OCI-LY3 (cell line): ENCODE measurements at regions not wholly inside any gene's neighbourhood (a gene's known extent, or its start where the extent isn't known, plus 50 kb on each side); places are given as distances from the start of the nearest gene placed in this dataset.
"Not testable (repeated sequence)": the region's sequence is repeated elsewhere in the genome, so short reads cannot be mapped to it uniquely, and the experiment has no call there.

Experiments
- H2AFZ ChIP-seq: fragments of 200-600, 300-600 bp; shearing (Covaris generic); 2 replicates; pipeline ENCODE4 v1.6.0; 2014; ENCODE audit warnings: antibody characterized with exemption, low read depth, low read length
- H3K27ac ChIP-seq: fragments of 200-600, 300-600 bp; sonication (generic); 2 replicates; pipeline ENCODE4 v1.5.1; 2014; ENCODE audit warnings: mild to moderate bottlenecking, low read length, moderate library complexity, mixed read lengths
- H3K27me3 ChIP-seq: fragments of 200-600, 300-600 bp; sonication (generic); 2 replicates; pipeline ENCODE4 v1.6.1; 2014; ENCODE audit warnings: low read depth, low read length, mixed read lengths
- H3K36me3 ChIP-seq: fragments of 200-600, 300-600 bp; sonication (generic); replicated peaks from 2 replicates; pipeline ENCODE3; 2014; ENCODE audit warnings: low read depth, low read length, mixed read lengths
- H3K4me1 ChIP-seq: fragments of 300-600, 200-600 bp; sonication (generic); 2 replicates; pipeline ENCODE4 v1.6.1; 2014; ENCODE audit warnings: low read length, mixed read lengths
- H3K4me2 ChIP-seq: fragments of 200-600, 300-600 bp; sonication (generic); 2 replicates; pipeline ENCODE4 v1.6.1; 2014; ENCODE audit warnings: low read length, mixed read lengths
- H3K4me3 ChIP-seq: fragments of 300-600, 200-600 bp; sonication (generic); 2 replicates; pipeline ENCODE4 v1.5.1; 2014; ENCODE audit warnings: antibody characterized with exemption, mild to moderate bottlenecking, low read length, moderate library complexity
- H3K79me2 ChIP-seq: fragments of 300-600, 200-600 bp; shearing (Covaris generic); 2 replicates; pipeline ENCODE4 v1.6.1; 2014; ENCODE audit warnings: mild to moderate bottlenecking, low read length, mixed read lengths
- H3K9ac ChIP-seq: fragments of 300-600, 200-600 bp; shearing (Covaris generic); 2 replicates; pipeline ENCODE4 v1.6.0; 2014; ENCODE audit warnings: mild to moderate bottlenecking, low read length, moderate library complexity
- H3K9me3 ChIP-seq: fragments of 200-600, 300-600 bp; shearing (Covaris generic); 2 replicates; pipeline ENCODE4 v1.6.1; 2014; ENCODE audit warnings: low read length, mixed read lengths; ENCODE audit not compliant: insufficient read depth
- H4K20me1 ChIP-seq: fragments of 200-600, 300-600 bp; sonication (generic); 2 replicates; pipeline ENCODE4 v1.6.1; 2016; ENCODE audit warnings: low read length, mixed read lengths; ENCODE audit not compliant: insufficient read depth
- CTCF ChIP-seq: fragments of 200-600, 300-600 bp; sonication (generic); IDR thresholded peaks from 2 replicates; pipeline ENCODE4 v1.5.1; 2014; ENCODE audit warnings: antibody characterized with exemption, low read length, low read depth
- EZH2phosphoT487 ChIP-seq: fragments of 200-600 bp; shearing (Covaris generic); IDR thresholded peaks from 2 replicates; pipeline ENCODE4 v1.6.1; 2018; ENCODE audit warnings: antibody characterized with exemption, mixed run types, low read depth

GRCh38 chr12:25701290-25701689, 148.2 kb upstream of the LMNTD1 start:
- Histone ChIP-seq H3K4me3 (no peak overlapping the region), H3K79me2 (no peaks in the 10 kb centered on the region), H3K36me3 (no peaks in the 10 kb centered on the region), H3K4me2 (no peak overlapping the region), H3K9ac (no peak overlapping the region), H4K20me1 (no peaks in the 10 kb centered on the region), H2AFZ (no peak overlapping the region), H3K27me3 (no peaks in the 10 kb centered on the region), H3K4me1 (0 out of 2 replicates have a peak, but pooled peaks cover 3% of the 10 kb centered on the region), H3K27ac (no peak overlapping the region), H3K9me3 (no peaks in the 10 kb centered on the region)
- TF ChIP-seq CTCF = no peak
- no peak for TF ChIP-seq EZH2phosphoT487

GRCh38 chr12:25702553-25702952, 149.5 kb upstream of the LMNTD1 start:
- 0 out of 2 replicates have a peak, but pooled peaks cover 3% of the 10 kb centered on the region for H3K4me1 ChIP-seq
- no peak overlapping the region for H2AFZ ChIP-seq
- 0 out of 2 replicates have a peak, but pooled peaks cover 5% of the 10 kb centered on the region for H3K9me3 ChIP-seq
- TF ChIP-seq EZH2phosphoT487 (no peak), CTCF (no peak)
- no peaks in the 10 kb centered on the region for H3K36me3 ChIP-seq
- H3K9ac ChIP-seq = no peak overlapping the region
- H3K4me2 ChIP-seq = no peak overlapping the region
- no peak overlapping the region for H3K4me3 ChIP-seq
- no peaks in the 10 kb centered on the region for H4K20me1 ChIP-seq
- H3K27me3 ChIP-seq = no peaks in the 10 kb centered on the region
- H3K79me2 ChIP-seq = no peaks in the 10 kb centered on the region
- no peak overlapping the region for H3K27ac ChIP-seq

GRCh38 chr12:25705261-25705660, 152.2 kb upstream of the LMNTD1 start:
- Histone ChIP-seq H3K27ac (no peak overlapping the region), H3K27me3 (no peaks in the 10 kb centered on the region), H3K79me2 (no peaks in the 10 kb centered on the region), H4K20me1 (no peaks in the 10 kb centered on the region), H3K9me3 (peaks cover 8% of the 10 kb centered on the region; the same call in 1 of the 2 replicates), H3K9ac (no peak overlapping the region), H3K4me3 (no peak overlapping the region), H3K4me2 (no peak overlapping the region), H2AFZ (no peak overlapping the region; the same call in 1 of the 2 replicates), H3K36me3 (peaks cover 3% of the 10 kb centered on the region), H3K4me1 (0 out of 2 replicates have a peak, but pooled peaks cover 3% of the 10 kb centered on the region)
- TF ChIP-seq EZH2phosphoT487 = no peak
- TF ChIP-seq CTCF = no peak

GRCh38 chr12:25706646-25707045, 153.6 kb upstream of the LMNTD1 start:
- not testable (repeated sequence) for H3K4me3 ChIP-seq, H3K79me2 ChIP-seq, H3K27ac ChIP-seq, H2AFZ ChIP-seq, H3K27me3 ChIP-seq, H3K9ac ChIP-seq, H3K4me1 ChIP-seq, H4K20me1 ChIP-seq, H3K4me2 ChIP-seq
- peaks cover 18% of the 10 kb centered on the region for H3K9me3 ChIP-seq
- H3K36me3 ChIP-seq = peaks cover 11% of the 10 kb centered on the region

GRCh38 chr12:25707056-25707455, 154.0 kb upstream of the LMNTD1 start:
- no peaks in the 10 kb centered on the region for H3K79me2 ChIP-seq
- H3K4me1 ChIP-seq = peaks cover 7% of the 10 kb centered on the region
- no peak overlapping the region for H3K4me2 ChIP-seq
- TF ChIP-seq CTCF (no peak), EZH2phosphoT487 (no peak)
- no peaks in the 10 kb centered on the region for H3K27me3 ChIP-seq
- peaks cover 18% of the 10 kb centered on the region for H3K9me3 ChIP-seq
- no peak overlapping the region for H3K4me3 ChIP-seq
- H2AFZ ChIP-seq = no peak overlapping the region
- no peaks in the 10 kb centered on the region for H4K20me1 ChIP-seq
- H3K36me3 ChIP-seq = peaks cover 11% of the 10 kb centered on the region
- no peak overlapping the region for H3K27ac ChIP-seq
- H3K9ac ChIP-seq = no peak overlapping the region
